Tibial nerve (tissue), 4 donors: ENCODE measurements at regions not wholly inside any gene's neighbourhood (a gene's known extent, or its start where the extent isn't known, plus 50 kb on each side); places are given as distances from the start of the nearest gene placed in this dataset.

ENCODE experiments used
- DNase-seq, 2 donors: peaks; one replicate each; pipeline ENCODE4 v3.0.0-alpha.2; 2019; ENCODE audit warnings: low spot score in 2 of 2
- H3K27ac ChIP-seq, 4 donors: fragments of 200-600 bp; sonication (generic) in 3 of 4; one replicate each; pipeline ENCODE4 v1.5.1; 2017 to 2019; ENCODE audit warnings: mild to moderate bottlenecking in 1 of 4
- H3K27me3 ChIP-seq, 2 donors: fragments of 200-600 bp; sonication (generic) in 1 of 2; one replicate each; pipeline versions ENCODE4 v1.5.1 to v1.6.0; 2017 to 2019
- H3K36me3 ChIP-seq, 3 donors: fragments of 200-600 bp; sonication (generic); one replicate each; pipeline ENCODE4 v1.5.1; 2018 to 2019
- H3K4me1 ChIP-seq, 4 donors: fragments of 200-600 bp; sonication (generic) in 3 of 4; one replicate each; pipeline ENCODE4 v1.5.1; 2017 to 2019
- H3K4me3 ChIP-seq, 4 donors: fragments of 200-600 bp; sonication (generic) in 3 of 4; one replicate each; pipeline ENCODE4 v1.5.1; 2017 to 2019; ENCODE audit warnings: mild to moderate bottlenecking in 1 of 4, moderate library complexity in 1 of 4
- H3K9me3 ChIP-seq, 4 donors: fragments of 200-600 bp; sonication (generic) in 3 of 4; one replicate each; pipeline ENCODE4 v1.5.1; 2017 to 2019
- EP300 ChIP-seq, 2 donors: sonication (generic); formaldehyde crosslinking; IDR thresholded peaks; one replicate each; pipeline ENCODE4 v1.6.1; 2017; ENCODE audit warnings: antibody characterized with exemption in 2 of 2, mild to moderate bottlenecking in 1 of 2
- POLR2A ChIP-seq, 2 donors: fragments of 450-650 bp; IDR thresholded peaks; one replicate each; pipeline ENCODE4 v1.6.1; 2017; ENCODE audit warnings: antibody characterized with exemption in 2 of 2, mild to moderate bottlenecking in 2 of 2, moderate library complexity in 2 of 2
- WGBS, 2 donors: methylation state at CpG; one replicate each; pipeline ENCODE4 v1.1.5; 2018; 5-methylcytosine and 5-hydroxymethylcytosine counted together
- TF ChIP-seq, protein P1 (sequence below), 5 experiments: fragments of 200-600 bp in 3 of 5; fragments of 450-650 bp in 2 of 5; sonication (generic) in 3 of 5; IDR thresholded peaks; one replicate each; pipeline ENCODE4 v1.5.1; 2016 to 2019; ENCODE audit warnings: antibody characterized with exemption in 5 of 5, mild to moderate bottlenecking in 3 of 5, moderate library complexity in 2 of 5

DNA sequence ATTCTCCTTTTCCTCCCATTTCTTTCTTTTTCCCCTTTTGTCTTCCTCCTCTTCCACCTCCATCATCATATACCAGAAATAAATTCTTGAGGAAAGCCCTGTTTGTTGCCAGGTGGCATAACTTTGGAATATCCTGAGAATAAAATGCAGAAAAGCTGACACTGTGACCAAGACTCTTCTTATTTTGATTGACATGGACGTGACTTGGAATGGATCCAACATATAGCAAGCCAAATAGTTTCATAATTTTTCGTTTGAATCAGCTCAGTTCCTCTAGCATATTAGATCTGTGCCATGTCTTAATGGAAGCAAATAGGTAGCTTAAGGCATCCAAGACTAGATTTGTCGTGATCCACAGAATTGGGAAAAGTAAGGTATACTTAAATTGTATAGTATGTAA, 354.7 kb upstream of the FIGN start:
- H3K9me3 ChIP-seq = no peaks in the 10 kb centered on the region
- no peak overlapping the region for H3K4me3 ChIP-seq
- TF ChIP-seq POLR2A (IDR thresholded peaks at IDR 0.05) = no peak
- no peak for TF ChIP-seq EP300 (IDR thresholded peaks at IDR 0.05)
- TF ChIP-seq, protein P1, sequence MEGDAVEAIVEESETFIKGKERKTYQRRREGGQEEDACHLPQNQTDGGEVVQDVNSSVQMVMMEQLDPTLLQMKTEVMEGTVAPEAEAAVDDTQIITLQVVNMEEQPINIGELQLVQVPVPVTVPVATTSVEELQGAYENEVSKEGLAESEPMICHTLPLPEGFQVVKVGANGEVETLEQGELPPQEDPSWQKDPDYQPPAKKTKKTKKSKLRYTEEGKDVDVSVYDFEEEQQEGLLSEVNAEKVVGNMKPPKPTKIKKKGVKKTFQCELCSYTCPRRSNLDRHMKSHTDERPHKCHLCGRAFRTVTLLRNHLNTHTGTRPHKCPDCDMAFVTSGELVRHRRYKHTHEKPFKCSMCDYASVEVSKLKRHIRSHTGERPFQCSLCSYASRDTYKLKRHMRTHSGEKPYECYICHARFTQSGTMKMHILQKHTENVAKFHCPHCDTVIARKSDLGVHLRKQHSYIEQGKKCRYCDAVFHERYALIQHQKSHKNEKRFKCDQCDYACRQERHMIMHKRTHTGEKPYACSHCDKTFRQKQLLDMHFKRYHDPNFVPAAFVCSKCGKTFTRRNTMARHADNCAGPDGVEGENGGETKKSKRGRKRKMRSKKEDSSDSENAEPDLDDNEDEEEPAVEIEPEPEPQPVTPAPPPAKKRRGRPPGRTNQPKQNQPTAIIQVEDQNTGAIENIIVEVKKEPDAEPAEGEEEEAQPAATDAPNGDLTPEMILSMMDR (IDR thresholded peaks at IDR 0.05) = no peak
- no peaks in the 10 kb centered on the region for H3K36me3 ChIP-seq
- no peak for DNase-seq
- H3K4me1 ChIP-seq = no peaks in the 10 kb centered on the region
- no peaks in the 10 kb centered on the region for H3K27me3 ChIP-seq
- WGBS, 2 donors = 48 to 56% methylated on average over 3 of the region's 3 CpGs
- no peak overlapping the region for H3K27ac ChIP-seq

DNA sequence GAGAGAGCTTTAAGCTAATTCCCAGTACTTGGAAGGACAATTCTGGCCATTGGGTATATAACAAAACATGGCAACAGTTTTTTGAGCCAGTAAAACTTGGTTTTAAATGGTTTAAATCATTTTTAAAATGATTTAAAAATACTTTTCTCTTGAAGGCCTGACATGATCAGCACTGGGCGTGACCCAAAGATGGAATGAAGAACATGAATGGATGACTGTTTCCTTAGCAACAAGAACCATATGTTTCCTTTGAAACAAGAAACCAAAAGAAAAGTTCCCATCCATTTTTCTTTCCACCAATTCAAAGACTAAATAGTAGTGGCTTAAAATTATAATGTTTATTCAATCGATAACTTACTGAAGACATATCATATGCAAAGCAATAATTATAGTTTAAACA, 348.3 kb upstream of the FIGN start:
- no peaks in the 10 kb centered on the region for H3K9me3 ChIP-seq
- 86 to 94% methylated on average over 2 of the region's 2 CpGs for WGBS, 2 donors

DNA sequence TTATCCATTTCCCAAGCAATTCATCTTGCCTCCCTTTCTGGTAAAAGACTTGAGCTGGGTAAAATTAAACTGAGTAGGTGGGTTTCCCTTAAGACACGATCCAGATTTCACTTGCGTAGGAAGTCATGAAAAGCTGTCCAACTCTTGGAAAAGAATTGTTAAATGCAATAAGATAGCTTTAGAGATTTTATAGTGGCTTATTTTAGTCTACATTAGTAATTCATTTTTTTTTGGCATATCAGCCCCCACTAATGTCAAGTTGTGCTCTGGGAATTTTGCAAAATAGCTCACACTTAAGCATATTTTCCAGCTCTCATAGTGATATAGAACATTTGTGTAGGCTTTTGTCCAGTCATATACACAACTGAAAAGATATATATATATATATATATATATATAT, 344.7 kb upstream of the FIGN start:
- 55 to 57% methylated on average over 2 of the region's 2 CpGs for WGBS, 2 donors
- DNase-seq = no peak
- Histone ChIP-seq H3K36me3 (no peaks in the 10 kb centered on the region), H3K4me3 (no peak overlapping the region), H3K9me3 (peaks cover 0 to 5% (median 0%) of the 10 kb centered on the region in 4 donors), H3K27me3 (no peaks in the 10 kb centered on the region), H3K4me1 (no peaks in the 10 kb centered on the region), H3K27ac (no peak overlapping the region)
- TF ChIP-seq EP300 (IDR thresholded peaks at IDR 0.05) (no peak), POLR2A (IDR thresholded peaks at IDR 0.05) (no peak)
- TF ChIP-seq, protein P1 (IDR thresholded peaks at IDR 0.05) = no peak

More for the DNA sequence above, 348.3 kb upstream of the FIGN start:
- Histone ChIP-seq H3K27me3 (no peaks in the 10 kb centered on the region), H3K4me1 (no peaks in the 10 kb centered on the region), H3K36me3 (no peaks in the 10 kb centered on the region), H3K27ac (no peak overlapping the region), H3K4me3 (no peak overlapping the region)
- no peak for DNase-seq
- TF ChIP-seq, protein P1 (IDR thresholded peaks at IDR 0.05) = no peak
- TF ChIP-seq POLR2A (IDR thresholded peaks at IDR 0.05) (no peak), EP300 (IDR thresholded peaks at IDR 0.05) (no peak)

- Histone ChIP-seq H3K4me3 (no peak overlapping the region), H3K9me3 (peaks cover 0 to 5% (median 0%) of the 10 kb centered on the region in 4 donors), H3K27me3 (no peaks in the 10 kb centered on the region), H3K36me3 (no peaks in the 10 kb centered on the region), H3K4me1 (no peaks in the 10 kb centered on the region), H3K27ac (no peak overlapping the region)
- TF ChIP-seq POLR2A (IDR thresholded peaks at IDR 0.05) = no peak
- TF ChIP-seq, protein P1 (IDR thresholded peaks at IDR 0.05) = no peak
- no peak for TF ChIP-seq EP300 (IDR thresholded peaks at IDR 0.05)
- WGBS, 2 donors = 61 to 69% methylated on average over 2 of the region's 2 CpGs
- no peak for DNase-seq
Measured at GRCh38 chr2:164079258-164079657, 343.4 kb upstream of the FIGN start.

DNA sequence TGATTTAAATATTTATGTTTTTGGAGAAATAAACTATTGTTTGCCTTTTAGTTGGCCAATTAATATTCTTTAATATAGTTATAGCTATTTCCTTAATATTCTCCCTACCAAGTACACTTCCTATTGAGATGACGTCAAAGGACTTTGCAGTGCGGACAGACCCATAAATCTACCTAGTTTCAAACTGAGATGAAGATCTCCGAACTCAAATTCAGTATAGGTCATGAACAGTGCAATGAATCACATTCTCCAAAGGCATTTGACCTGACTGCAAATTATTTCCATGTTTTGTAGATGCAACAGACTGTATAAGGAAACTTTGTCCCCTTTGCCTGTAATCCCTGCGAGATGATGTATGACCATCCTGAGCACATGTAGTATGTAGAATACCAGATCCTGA, 342.6 kb upstream of the FIGN start:
- Histone ChIP-seq H3K9me3 (peaks cover 0 to 5% (median 0%) of the 10 kb centered on the region in 4 donors), H3K27me3 (no peaks in the 10 kb centered on the region), H3K4me3 (no peak overlapping the region), H3K4me1 (no peaks in the 10 kb centered on the region), H3K27ac (no peak overlapping the region), H3K36me3 (no peaks in the 10 kb centered on the region)
- DNase-seq = no peak
- TF ChIP-seq, protein P1 (IDR thresholded peaks at IDR 0.05) = no peak
- no peak for TF ChIP-seq POLR2A (IDR thresholded peaks at IDR 0.05)
- 65 to 70% methylated on average over 4 of the region's 4 CpGs for WGBS, 2 donors
